ENCODE measurements at regions not wholly inside any gene's neighbourhood (a gene's known extent, or its start where the extent isn't known, plus 50 kb on each side); places are given as distances from the start of the nearest gene placed in this dataset.

DNA sequence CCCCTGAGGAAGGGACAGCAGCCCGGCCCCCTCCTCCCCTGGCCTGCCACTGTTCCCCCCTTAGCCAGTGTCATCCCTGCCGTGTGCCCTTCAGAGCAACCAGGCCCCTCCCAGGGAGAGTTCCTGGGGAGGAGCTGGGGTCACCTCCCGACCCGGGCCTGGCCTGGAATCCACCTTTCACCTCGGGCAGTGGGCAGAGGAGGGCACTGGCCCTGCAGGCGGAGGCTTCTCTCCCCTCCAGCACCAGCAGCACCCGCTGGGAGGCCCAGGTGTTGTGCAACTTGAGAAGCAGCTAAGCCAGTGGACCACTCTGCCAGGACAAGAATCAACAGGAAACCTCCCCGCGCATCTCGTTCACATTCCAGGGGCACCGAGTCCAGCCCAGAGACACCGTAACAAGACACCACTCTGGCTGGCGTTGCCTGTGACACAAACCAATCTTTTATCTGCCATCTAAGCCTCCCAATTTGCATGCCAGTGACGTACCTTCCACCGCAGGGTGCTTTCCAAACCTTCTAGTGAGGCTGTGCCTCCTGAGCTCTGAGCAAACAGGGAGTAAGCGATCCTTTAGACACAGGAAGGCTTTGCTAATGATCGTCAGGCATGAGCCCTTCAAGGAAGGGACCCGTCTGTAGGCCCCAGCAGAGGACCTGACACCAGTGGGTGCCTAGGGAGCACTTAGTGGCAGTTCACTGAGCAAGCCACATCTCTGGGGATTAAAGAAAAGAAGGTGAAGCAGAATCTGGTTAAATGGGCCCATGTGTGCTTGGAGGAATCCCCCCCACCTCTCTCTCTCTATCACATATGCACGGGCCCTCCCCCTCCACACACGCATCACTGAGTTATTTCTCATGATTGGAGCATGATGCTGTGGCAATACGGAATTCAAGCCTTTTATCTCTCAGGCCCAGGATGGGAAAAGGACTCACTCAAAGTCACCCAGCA lies 98.9 kb upstream of the TLE3 start:
- no peak for TF ChIP-seq CTCF (conservative IDR thresholded peaks at IDR 0.05; ENCODE audit: low read depth, low read length)
- TF ChIP-seq EZH2 (IDR thresholded peaks at IDR 0.05; ENCODE audit: borderline replicate concordance, low read depth, low read length, poor library complexity, severe bottlenecking): no peak

Data from A673 (cell line).